Stomach smooth muscle (tissue), 2 donors: ENCODE measurements at regions not wholly inside any gene's neighbourhood (a gene's known extent, or its start where the extent isn't known, plus 50 kb on each side); places are given as distances from the start of the nearest gene placed in this dataset.

Experiments used
- H3K27ac ChIP-seq: one replicate; pipeline ENCODE4 v1.7.0; 2013; ENCODE audit warnings: mild to moderate bottlenecking, low read length, inconsistent platforms
- H3K27me3 ChIP-seq, 2 donors: one replicate each; pipeline ENCODE4 v1.7.0; 2013; ENCODE audit warnings: low read length in 2 of 2; ENCODE audit not compliant: insufficient read depth in 2 of 2, control insufficient read depth in 1 of 2
- H3K36me3 ChIP-seq, 2 donors: one replicate each; pipeline ENCODE4 v1.7.0; 2013; ENCODE audit warnings: low read length in 2 of 2; ENCODE audit not compliant: control insufficient read depth in 2 of 2, insufficient read depth in 2 of 2
- H3K4me1 ChIP-seq: one replicate; pipeline ENCODE4 v1.7.0; 2013; ENCODE audit warnings: low read length; ENCODE audit not compliant: control insufficient read depth, insufficient read depth
- H3K4me3 ChIP-seq, 2 donors: one replicate each; pipeline ENCODE4 v1.7.0; 2013; ENCODE audit warnings: low read length in 2 of 2
- H3K9ac ChIP-seq, 2 donors: one replicate each; pipeline ENCODE4 v1.7.0; 2013; ENCODE audit warnings: low read length in 2 of 2, mild to moderate bottlenecking in 1 of 2
- H3K9me3 ChIP-seq, 2 donors: one replicate each; pipeline ENCODE4 v1.7.0; 2013; ENCODE audit warnings: low read length in 2 of 2; ENCODE audit not compliant: control insufficient read depth in 2 of 2
- donor health status: healthy.
- donor health status: Pancreatic carcinoma.

GRCh38 chr7:437329-438251 is 82.1 kb downstream of the PDGFA start:
- Histone ChIP-seq H3K27ac (no peak overlapping the region), H3K27me3 (peaks cover 0 to 4% of the 10 kb centered on the region in 2 donors), H3K4me1 (no peaks in the 10 kb centered on the region), H3K9ac (no peak overlapping the region), H3K36me3 (no peaks in the 10 kb centered on the region), H3K9me3 (no peaks in the 10 kb centered on the region), H3K4me3 (no peak overlapping the region)

GRCh38 chr7:438361-438760 is 81.3 kb downstream of the PDGFA start:
- Histone ChIP-seq H3K27me3 (no peaks in the 10 kb centered on the region), H3K27ac (no peak overlapping the region), H3K4me3 (no peak overlapping the region), H3K9ac (no peak overlapping the region), H3K4me1 (no peaks in the 10 kb centered on the region), H3K36me3 (no peaks in the 10 kb centered on the region), H3K9me3 (no peaks in the 10 kb centered on the region)

- H3K27ac ChIP-seq = no peak overlapping the region
- no peaks in the 10 kb centered on the region for H3K9me3 ChIP-seq
- no peaks in the 10 kb centered on the region for H3K36me3 ChIP-seq
- H3K27me3 ChIP-seq = no peaks in the 10 kb centered on the region
- no peak overlapping the region for H3K9ac ChIP-seq
- H3K4me1 ChIP-seq = no peaks in the 10 kb centered on the region
- H3K4me3 ChIP-seq = no peak overlapping the region
Observed at GRCh38 chr7:438916-439315, 80.7 kb downstream of the PDGFA start.

GRCh38 chr7:440059-440749 is 79.4 kb downstream of the PDGFA start:
- H3K36me3 ChIP-seq = no peaks in the 10 kb centered on the region
- peaks cover 5% of the 10 kb centered on the region for H3K4me1 ChIP-seq
- no peak overlapping the region for H3K9ac ChIP-seq
- no peak overlapping the region for H3K27ac ChIP-seq
- no peaks in the 10 kb centered on the region for H3K9me3 ChIP-seq
- no peak overlapping the region for H3K4me3 ChIP-seq
- no peaks in the 10 kb centered on the region for H3K27me3 ChIP-seq

GRCh38 chr7:441684-442421 is 77.8 kb downstream of the PDGFA start:
- Histone ChIP-seq H3K9me3 (no peaks in the 10 kb centered on the region), H3K4me3 (no peak overlapping the region), H3K9ac (no peak overlapping the region), H3K27me3 (no peaks in the 10 kb centered on the region), H3K4me1 (peaks cover 5% of the 10 kb centered on the region), H3K36me3 (no peaks in the 10 kb centered on the region), H3K27ac (no peak overlapping the region)

- Histone ChIP-seq H3K4me3 (no peak overlapping the region), H3K9me3 (no peaks in the 10 kb centered on the region), H3K27ac (no peak overlapping the region), H3K9ac (no peak overlapping the region), H3K27me3 (no peaks in the 10 kb centered on the region), H3K36me3 (no peaks in the 10 kb centered on the region), H3K4me1 (peaks cover 5% of the 10 kb centered on the region)
Observed at GRCh38 chr7:442457-442856, 77.2 kb downstream of the PDGFA start.

- Histone ChIP-seq H3K9ac (no peak overlapping the region), H3K4me1 (peaks cover 5% of the 10 kb centered on the region), H3K4me3 (no peak overlapping the region), H3K36me3 (no peaks in the 10 kb centered on the region), H3K27ac (no peak overlapping the region), H3K9me3 (no peaks in the 10 kb centered on the region), H3K27me3 (no peaks in the 10 kb centered on the region)
Observed at GRCh38 chr7:443279-443833, 76.3 kb downstream of the PDGFA start.

- Histone ChIP-seq H3K27ac (no peak overlapping the region), H3K4me1 (peaks cover 5% of the 10 kb centered on the region)
Observed at GRCh38 chr7:444606-445005, 75.0 kb downstream of the PDGFA start.

GRCh38 chr7:445020-445419 is 74.6 kb downstream of the PDGFA start:
- no peaks in the 10 kb centered on the region for H3K36me3 ChIP-seq
- H3K4me1 ChIP-seq = peaks cover 5% of the 10 kb centered on the region
- H3K27me3 ChIP-seq = no peaks in the 10 kb centered on the region
- no peak overlapping the region for H3K27ac ChIP-seq
- no peaks in the 10 kb centered on the region for H3K9me3 ChIP-seq
- H3K9ac ChIP-seq = no peak overlapping the region
- no peak overlapping the region for H3K4me3 ChIP-seq

More at GRCh38 chr7:444606-445005, 75.0 kb downstream of the PDGFA start:
- Histone ChIP-seq H3K9me3 (no peaks in the 10 kb centered on the region), H3K36me3 (no peaks in the 10 kb centered on the region), H3K27me3 (no peaks in the 10 kb centered on the region), H3K4me3 (no peak overlapping the region), H3K9ac (no peak overlapping the region)

GRCh38 chr7:445563-446288 is 73.9 kb downstream of the PDGFA start:
- Histone ChIP-seq H3K9ac (no peak overlapping the region), H3K4me1 (peaks cover 5% of the 10 kb centered on the region), H3K27me3 (no peaks in the 10 kb centered on the region), H3K36me3 (no peaks in the 10 kb centered on the region), H3K9me3 (no peaks in the 10 kb centered on the region), H3K27ac (no peak overlapping the region), H3K4me3 (no peak overlapping the region)
